Osteocyte (in vitro differentiated cells): ENCODE measurements at regions not wholly inside any gene's neighbourhood (a gene's known extent, or its start where the extent isn't known, plus 50 kb on each side); places are given as distances from the start of the nearest gene placed in this dataset.

ENCODE experiments used
- DNase-seq: peaks from one replicate; pipeline ENCODE4 v3.0.0; 2021; ENCODE audit warnings: mixed read lengths; ENCODE audit not compliant: unreplicated experiment; ENCODE audit errors: extremely low spot score
- H3K27ac Mint-ChIP-seq: one replicate; pipeline ENCODE4 v1.8.0; 2021; ENCODE audit warnings: mild to moderate bottlenecking, mixed read lengths; ENCODE audit not compliant: unreplicated experiment
- H3K27me3 Mint-ChIP-seq: one replicate; pipeline ENCODE4 v1.8.0; 2021; ENCODE audit warnings: mixed read lengths; ENCODE audit not compliant: unreplicated experiment
- H3K36me3 Mint-ChIP-seq: one replicate; pipeline ENCODE4 v1.8.0; 2021; ENCODE audit warnings: mixed read lengths; ENCODE audit not compliant: unreplicated experiment
- H3K4me1 Mint-ChIP-seq: one replicate; pipeline ENCODE4 v1.8.0; 2021; ENCODE audit warnings: mixed read lengths; ENCODE audit not compliant: unreplicated experiment
- H3K4me3 Mint-ChIP-seq: one replicate; pipeline ENCODE4 v1.8.0; 2021; ENCODE audit warnings: mild to moderate bottlenecking, moderate library complexity, mixed read lengths; ENCODE audit not compliant: unreplicated experiment
- H3K9me3 Mint-ChIP-seq: one replicate; pipeline ENCODE4 v1.8.0; 2021; ENCODE audit warnings: mixed read lengths; ENCODE audit not compliant: unreplicated experiment
- TF ChIP-seq, protein P1 (sequence below): fragments of 200-600 bp; sonication (generic); IDR thresholded peaks from 2 replicates; pipeline ENCODE4 v1.5.0; 2021; ENCODE audit warnings: antibody characterized with exemption, mild to moderate bottlenecking, moderate library complexity

DNA sequence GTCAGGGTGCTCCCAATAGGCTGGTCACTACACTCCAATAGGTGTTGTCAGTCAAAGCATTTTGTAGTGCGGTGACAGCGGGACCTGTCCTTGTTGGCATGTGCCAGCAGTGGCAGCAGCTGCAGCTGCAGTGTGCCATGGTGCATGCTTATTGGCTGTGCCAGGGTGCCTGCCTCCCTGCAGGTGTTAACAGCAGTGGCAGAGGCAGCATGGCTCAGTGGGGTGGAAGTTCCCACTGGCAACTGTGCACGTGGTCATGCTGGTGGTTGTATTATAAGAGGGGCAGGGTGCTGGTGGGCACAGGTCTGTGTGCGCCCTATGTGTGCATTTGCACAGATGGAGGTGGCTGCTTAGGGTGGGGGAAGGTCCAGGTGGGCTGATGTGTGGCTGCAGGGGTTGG, 133.7 kb upstream of the EDIL3 start:
- H3K4me3 Mint-ChIP-seq = no peak overlapping the region
- peaks cover 2% of the 10 kb centered on the region for H3K36me3 Mint-ChIP-seq
- no peaks in the 10 kb centered on the region for H3K27me3 Mint-ChIP-seq
- H3K27ac Mint-ChIP-seq = no peak overlapping the region
- H3K4me1 Mint-ChIP-seq = peaks cover 2% of the 10 kb centered on the region
- no peak for DNase-seq
- TF ChIP-seq, protein P1, sequence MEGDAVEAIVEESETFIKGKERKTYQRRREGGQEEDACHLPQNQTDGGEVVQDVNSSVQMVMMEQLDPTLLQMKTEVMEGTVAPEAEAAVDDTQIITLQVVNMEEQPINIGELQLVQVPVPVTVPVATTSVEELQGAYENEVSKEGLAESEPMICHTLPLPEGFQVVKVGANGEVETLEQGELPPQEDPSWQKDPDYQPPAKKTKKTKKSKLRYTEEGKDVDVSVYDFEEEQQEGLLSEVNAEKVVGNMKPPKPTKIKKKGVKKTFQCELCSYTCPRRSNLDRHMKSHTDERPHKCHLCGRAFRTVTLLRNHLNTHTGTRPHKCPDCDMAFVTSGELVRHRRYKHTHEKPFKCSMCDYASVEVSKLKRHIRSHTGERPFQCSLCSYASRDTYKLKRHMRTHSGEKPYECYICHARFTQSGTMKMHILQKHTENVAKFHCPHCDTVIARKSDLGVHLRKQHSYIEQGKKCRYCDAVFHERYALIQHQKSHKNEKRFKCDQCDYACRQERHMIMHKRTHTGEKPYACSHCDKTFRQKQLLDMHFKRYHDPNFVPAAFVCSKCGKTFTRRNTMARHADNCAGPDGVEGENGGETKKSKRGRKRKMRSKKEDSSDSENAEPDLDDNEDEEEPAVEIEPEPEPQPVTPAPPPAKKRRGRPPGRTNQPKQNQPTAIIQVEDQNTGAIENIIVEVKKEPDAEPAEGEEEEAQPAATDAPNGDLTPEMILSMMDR = no peak
- peaks cover 29% of the 10 kb centered on the region for H3K9me3 Mint-ChIP-seq

GRCh38 chr5:84506625-84507024, 121.9 kb upstream of the EDIL3 start:
- peaks cover 5% of the 10 kb centered on the region for H3K4me1 Mint-ChIP-seq
- no peak overlapping the region for H3K27ac Mint-ChIP-seq
- H3K36me3 Mint-ChIP-seq = peaks cover 3% of the 10 kb centered on the region
- H3K9me3 Mint-ChIP-seq = no peaks in the 10 kb centered on the region
- TF ChIP-seq, protein P1 = no peak
- no peaks in the 10 kb centered on the region for H3K27me3 Mint-ChIP-seq
- no peak overlapping the region for H3K4me3 Mint-ChIP-seq
- DNase-seq = no peak

DNA sequence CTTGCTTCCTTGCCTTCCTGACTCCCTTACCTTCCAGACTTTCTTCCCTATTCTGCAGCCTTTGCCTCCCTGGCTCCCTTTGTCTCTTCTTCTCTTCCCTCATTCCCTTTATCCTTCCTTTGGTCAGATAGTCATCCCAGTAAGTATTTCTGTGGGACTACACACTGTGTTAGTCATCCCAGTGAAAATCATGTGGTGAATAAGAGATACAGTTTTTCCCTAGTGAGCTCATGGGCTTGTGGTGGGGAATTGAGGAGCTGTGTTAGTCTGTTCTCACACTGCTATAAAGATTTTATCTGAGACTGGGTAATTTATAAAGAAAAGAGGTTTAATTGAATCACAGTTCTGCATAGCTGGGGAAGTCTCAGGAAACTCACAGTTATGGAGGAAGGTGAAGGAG, 109.8 kb upstream of the EDIL3 start:
- H3K36me3 Mint-ChIP-seq = peaks cover 4% of the 10 kb centered on the region
- DNase-seq = no peak
- peaks cover 7% of the 10 kb centered on the region for H3K9me3 Mint-ChIP-seq
- H3K4me3 Mint-ChIP-seq = no peak overlapping the region
- H3K4me1 Mint-ChIP-seq = no peaks in the 10 kb centered on the region
- H3K27me3 Mint-ChIP-seq = no peaks in the 10 kb centered on the region
- no peak overlapping the region for H3K27ac Mint-ChIP-seq
- TF ChIP-seq, protein P1 = no peak

DNA sequence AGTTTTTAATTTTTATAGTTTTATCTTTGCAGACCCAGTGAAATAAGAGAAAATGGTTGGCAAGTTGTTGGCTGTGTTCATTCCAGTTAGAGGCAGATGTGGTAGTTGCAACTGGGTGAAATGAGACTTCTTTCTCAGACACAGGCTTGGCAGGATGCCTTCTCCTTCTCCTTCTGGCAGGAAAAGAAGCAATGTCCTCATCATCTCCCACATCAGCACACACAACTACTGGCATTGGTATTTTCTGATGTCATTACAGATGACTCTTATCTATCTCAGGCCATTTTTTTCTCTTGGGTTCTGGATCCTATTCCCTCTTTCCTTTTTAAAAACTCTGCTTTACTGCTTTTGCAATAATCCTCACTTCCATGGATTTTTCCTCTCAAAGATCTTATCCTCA, 103.3 kb upstream of the EDIL3 start:
- Mint-ChIP-seq H3K9me3 (peaks cover 7% of the 10 kb centered on the region), H3K4me1 (no peaks in the 10 kb centered on the region), H3K4me3 (no peak overlapping the region), H3K27ac (no peak overlapping the region), H3K36me3 (no peaks in the 10 kb centered on the region), H3K27me3 (no peaks in the 10 kb centered on the region)
- TF ChIP-seq, protein P1 = no peak
- no peak for DNase-seq

GRCh38 chr5:84480873-84481637, 96.4 kb upstream of the EDIL3 start:
- H3K4me1 Mint-ChIP-seq = no peaks in the 10 kb centered on the region
- peaks cover 7% of the 10 kb centered on the region for H3K9me3 Mint-ChIP-seq
- H3K27me3 Mint-ChIP-seq = no peaks in the 10 kb centered on the region
- no peak overlapping the region for H3K27ac Mint-ChIP-seq
- peaks cover 6% of the 10 kb centered on the region for H3K36me3 Mint-ChIP-seq
- no peak for DNase-seq
- H3K4me3 Mint-ChIP-seq = no peak overlapping the region
- TF ChIP-seq, protein P1 = no peak
